ENCODE measurements at regions not wholly inside any gene's neighbourhood (a gene's known extent, or its start where the extent isn't known, plus 50 kb on each side); places are given as distances from the start of the nearest gene placed in this dataset.

- no peak for DNase-seq
Measured at GRCh38 chr3:117631781-117632180, 922.2 kb downstream of the TUSC7 start.

DNA sequence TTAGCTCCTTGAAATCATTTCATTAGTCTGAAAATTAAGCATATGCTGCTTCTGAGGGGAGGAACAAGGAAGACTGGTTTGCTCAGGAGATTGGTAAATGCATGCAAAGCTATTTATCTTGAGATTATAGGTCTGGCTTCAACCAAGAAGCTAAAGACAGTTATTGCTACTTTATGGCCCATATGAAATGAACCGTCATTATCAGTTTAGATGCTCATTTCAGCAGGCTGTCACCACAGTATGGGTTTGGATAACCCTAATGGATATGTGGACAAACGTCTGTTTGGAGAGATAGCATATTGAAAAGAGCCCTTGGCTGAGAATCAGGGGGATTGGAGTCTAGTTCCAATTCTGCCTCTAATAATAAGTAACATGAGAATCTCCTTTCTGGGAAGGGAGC, 922.6 kb downstream of the TUSC7 start:
- no peak for DNase-seq

DNA sequence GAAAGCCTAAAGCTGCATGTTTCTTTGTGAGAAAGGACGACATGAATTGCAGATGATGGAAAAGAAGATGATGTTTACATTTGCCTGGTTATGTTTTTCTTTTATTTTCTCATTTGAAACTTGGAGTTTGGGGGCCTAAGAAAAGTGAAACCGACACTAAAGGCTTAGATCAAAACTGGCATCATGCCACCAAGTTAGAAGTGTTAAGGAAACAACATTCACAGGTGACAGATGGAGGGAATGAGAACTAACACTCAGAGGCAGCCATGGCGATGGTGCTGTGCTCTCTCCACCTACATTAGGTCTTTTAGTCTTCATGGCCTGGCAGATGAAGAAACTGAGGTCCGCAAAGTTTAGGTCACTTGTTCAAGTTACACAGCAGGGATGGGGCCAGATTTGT, 923.6 kb downstream of the TUSC7 start:
- no peak for DNase-seq

- DNase-seq: no peak
Measured at GRCh38 chr3:117637666-117638065, 928.1 kb downstream of the TUSC7 start.

DNA sequence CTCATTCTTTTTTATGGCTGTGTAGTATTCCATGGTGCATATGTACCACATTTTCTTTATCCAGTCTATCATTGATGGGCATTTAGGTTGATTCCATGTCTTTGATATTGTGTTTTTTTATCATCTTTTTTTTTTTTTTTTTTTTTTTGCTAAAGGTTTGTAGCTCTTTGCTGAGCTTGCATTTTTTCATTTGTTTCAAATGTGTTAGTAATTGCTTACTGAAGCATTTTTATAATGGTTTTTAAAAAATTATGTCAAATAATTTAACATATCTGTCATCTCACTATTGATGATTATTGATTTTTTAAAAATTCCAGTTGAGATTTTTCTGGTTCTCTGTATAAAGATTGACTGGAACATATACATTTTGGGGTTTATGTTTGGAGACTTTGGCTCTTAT, 934.6 kb downstream of the TUSC7 start:
- no peak for DNase-seq

GRCh38 chr3:117645561-117646242, 936.1 kb downstream of the TUSC7 start:
- DNase-seq: no peak

DNA sequence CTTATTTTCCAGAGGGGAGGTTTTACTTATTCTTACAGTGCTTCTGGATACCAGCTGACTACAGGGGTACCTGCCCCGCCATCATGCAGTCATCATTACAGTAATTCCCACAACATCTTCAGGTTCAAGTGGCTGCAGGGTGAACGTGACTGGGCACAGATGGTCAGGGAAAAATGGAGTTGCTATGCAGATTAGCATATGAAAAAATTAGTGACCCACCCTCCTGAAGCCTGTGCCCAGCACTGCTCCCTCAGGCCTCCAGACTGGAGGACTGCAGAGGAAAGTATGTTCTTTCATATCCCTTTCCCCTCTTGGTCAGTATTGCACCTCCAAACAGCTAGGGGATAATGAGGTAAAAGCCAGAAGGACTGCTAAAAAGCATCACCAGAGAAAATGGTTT, 937.9 kb downstream of the TUSC7 start:
- DNase-seq: no peak

GRCh38 chr3:117651246-117651645, 941.7 kb downstream of the TUSC7 start:
- no peak for DNase-seq

- no peak for DNase-seq
Measured at GRCh38 chr3:117656391-117656790, 946.8 kb downstream of the TUSC7 start.

- no peak for DNase-seq
Measured at GRCh38 chr3:117657278-117657677, 947.7 kb downstream of the TUSC7 start.

DNA sequence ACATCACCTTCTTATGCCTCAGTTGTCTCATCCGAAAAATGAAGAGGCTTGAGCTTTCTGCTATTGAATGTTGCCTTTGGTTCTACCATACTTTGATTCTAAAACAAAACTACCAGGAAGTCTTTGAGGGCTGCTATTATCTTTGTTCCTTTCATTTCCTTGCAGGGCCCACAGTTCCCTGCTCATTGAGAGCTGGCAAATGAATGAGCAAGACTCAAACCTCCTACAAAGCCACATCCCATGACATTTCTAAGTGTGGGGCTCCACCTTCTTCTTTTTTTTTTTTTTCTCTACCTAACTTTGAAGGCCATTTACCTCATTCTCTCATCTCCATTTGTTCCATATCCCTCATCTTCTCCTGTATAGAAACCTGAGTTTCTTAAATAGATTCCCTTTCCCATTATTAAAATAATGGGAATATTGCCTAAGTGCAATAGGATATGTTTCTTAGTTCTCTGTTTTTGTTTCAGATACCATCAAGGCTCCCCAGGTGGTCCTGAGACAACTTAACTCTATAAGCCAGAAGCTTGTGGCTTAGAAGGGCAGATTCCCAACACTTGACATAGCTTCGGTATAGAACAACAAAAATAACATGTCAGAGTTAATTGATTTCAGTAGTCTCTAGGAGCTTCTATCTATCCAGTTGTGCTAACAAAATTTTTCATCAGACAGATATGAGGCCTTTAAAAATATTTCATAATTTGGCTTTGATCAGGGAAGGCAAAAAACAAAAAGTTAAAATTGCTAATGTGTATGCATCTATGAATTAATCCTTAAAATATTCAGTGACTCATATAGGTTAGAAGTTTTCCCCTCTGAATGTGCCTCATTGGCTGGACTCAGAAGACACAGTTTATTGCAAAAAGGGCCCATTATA, 951.6 kb downstream of the TUSC7 start:
- no peak for DNase-seq

DNA sequence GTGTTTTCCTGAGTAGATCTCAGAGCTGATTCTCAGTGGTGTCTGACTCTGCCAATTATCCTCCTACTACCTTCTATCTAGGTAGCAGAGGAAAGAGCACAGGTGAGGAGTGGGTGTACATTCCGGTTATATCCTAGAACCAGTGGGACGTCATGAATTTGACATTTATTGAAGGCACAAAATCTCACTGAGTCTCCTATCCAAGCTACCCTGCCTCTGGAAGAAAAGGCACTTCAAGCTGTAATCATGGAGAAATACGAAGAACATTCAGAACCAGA, 952.2 kb downstream of the TUSC7 start:
- DNase-seq: no peak

- DNase-seq: no peak
Measured at GRCh38 chr3:117665296-117665695, 955.7 kb downstream of the TUSC7 start.

- no peak for DNase-seq
Measured at GRCh38 chr3:117666325-117666724, 956.7 kb downstream of the TUSC7 start.

GRCh38 chr3:117666812-117667211, 957.2 kb downstream of the TUSC7 start:
- DNase-seq: no peak

DNA sequence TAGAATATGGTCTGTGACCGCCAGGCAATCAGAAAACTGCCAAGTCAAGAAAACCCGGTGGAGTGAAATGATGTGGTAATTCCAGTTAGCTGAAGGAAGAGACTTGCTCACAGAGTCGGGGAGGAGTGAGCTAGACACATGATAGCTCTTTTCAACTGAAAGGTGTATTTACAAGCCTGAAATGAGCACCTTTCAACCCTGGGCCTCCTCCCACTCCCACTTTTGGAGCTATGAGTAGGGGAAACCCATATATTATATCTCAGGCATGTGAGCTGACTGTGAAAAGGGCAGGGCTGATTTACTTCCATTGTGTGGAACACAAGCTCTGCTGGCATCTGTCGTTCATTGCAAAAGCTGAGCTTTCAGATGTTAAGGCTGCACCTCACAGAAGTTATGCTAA, 960.2 kb downstream of the TUSC7 start:
- DNase-seq: no peak

GRCh38 chr3:117671722-117672318, 962.2 kb downstream of the TUSC7 start:
- DNase-seq: no peak

- no peak for DNase-seq
Measured at GRCh38 chr3:117674321-117674720, 964.7 kb downstream of the TUSC7 start.

DNA sequence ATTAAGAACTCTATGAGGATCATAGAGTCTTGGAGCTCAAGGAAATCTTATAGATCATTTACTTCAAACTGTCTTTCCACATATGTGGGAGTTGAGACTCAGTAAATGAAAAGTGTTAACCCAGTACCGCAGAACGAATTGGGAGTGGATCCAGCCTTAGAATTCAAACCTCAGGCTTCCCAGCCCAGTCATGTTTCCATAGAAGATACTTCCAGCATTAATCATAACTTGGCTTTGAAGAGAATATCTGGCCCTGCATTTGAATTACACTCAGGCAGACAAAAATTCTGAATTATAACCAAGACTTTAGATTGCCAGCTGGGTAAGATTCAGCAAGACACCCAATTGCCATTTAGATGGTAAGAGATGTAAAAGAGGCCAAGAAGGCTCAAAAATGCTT, 972.0 kb downstream of the TUSC7 start:
- no peak for DNase-seq

DNA sequence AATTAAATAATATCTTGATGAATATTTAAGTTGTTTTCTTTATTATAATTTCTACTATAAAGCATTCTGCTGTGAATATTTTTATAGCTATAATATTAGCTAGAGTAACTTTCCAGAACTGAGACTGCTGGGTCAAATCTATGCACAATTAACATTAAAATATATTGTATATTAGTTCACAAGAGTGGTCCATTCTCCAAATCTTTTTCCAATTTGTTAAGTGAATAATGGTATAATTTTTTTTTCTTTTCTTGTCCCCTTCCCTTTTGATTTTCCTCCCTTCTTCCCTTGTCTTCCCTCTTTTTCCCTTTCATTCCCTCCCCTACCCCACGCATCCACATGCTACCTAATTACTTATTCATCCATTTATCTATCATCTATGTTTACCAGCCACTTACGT, 977.5 kb downstream of the TUSC7 start:
- no peak for DNase-seq

DNA sequence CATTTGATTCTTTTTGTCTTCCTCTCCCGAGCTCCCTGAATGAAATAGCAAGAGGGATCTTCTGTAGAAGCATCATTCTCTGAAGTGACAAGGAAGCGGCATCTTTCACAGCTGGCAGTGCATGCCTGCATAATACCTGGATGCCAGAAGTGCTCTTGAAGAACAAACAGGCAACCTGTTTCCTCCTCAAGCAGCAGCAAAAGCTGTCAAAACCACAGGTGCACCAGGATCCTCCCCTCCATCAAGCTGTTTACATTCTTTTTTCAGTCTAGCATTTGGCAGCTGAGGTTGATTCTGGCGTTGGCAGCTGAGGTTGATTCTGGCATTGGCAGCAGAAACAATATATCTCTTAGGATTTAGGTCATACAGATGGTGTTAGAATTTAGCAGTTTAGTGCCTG, 979.0 kb downstream of the TUSC7 start:
- no peak for DNase-seq

DNA sequence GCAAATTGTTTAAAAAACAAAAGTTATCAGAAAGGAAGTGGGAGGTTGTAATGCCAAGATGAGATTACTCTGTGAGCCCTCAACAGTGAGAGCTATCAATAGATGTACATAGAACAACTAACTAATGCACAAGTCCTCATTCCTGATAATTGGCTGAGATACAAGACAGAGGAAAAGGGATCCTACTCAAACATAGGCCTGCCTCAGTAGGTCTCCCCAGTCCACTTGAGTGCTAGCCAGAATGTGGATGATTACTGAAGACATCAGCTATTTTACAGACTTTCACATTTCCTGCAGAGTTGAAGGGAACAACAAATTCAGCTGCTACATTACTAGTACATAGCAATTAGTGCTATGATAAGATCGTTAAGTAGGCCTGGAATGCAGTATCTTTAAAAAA, 981.9 kb downstream of the TUSC7 start:
- no peak for DNase-seq

- no peak for DNase-seq
Measured at GRCh38 chr3:117692416-117692995, 982.9 kb downstream of the TUSC7 start.

GRCh38 chr3:117695321-117695720, 985.7 kb downstream of the TUSC7 start:
- no peak for DNase-seq

All from T-helper 1 cell (primary cell).